ENCODE measurements at regions not wholly inside any gene's neighbourhood (a gene's known extent, or its start where the extent isn't known, plus 50 kb on each side); places are given as distances from the start of the nearest gene placed in this dataset.
A peak's percentile ranks its signal among the peaks of the same experiment; 100 is the strongest.

- no peak overlapping the region for H3K4me3 ChIP-seq (ENCODE audit: low read depth, low read length)
- no peak for DNase-seq (ENCODE audit: low read depth)
- TF ChIP-seq, protein P1, sequence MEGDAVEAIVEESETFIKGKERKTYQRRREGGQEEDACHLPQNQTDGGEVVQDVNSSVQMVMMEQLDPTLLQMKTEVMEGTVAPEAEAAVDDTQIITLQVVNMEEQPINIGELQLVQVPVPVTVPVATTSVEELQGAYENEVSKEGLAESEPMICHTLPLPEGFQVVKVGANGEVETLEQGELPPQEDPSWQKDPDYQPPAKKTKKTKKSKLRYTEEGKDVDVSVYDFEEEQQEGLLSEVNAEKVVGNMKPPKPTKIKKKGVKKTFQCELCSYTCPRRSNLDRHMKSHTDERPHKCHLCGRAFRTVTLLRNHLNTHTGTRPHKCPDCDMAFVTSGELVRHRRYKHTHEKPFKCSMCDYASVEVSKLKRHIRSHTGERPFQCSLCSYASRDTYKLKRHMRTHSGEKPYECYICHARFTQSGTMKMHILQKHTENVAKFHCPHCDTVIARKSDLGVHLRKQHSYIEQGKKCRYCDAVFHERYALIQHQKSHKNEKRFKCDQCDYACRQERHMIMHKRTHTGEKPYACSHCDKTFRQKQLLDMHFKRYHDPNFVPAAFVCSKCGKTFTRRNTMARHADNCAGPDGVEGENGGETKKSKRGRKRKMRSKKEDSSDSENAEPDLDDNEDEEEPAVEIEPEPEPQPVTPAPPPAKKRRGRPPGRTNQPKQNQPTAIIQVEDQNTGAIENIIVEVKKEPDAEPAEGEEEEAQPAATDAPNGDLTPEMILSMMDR (IDR thresholded peaks at IDR 0.05; ENCODE audit: insufficient read depth, low read depth, low read length), result no peak
These were observed 258.0 kb upstream of the ATP2B1 start for GRCh38 chr12:89966495-89967240.

GRCh38 chr12:89965993-89966392 lies 257.4 kb upstream of the ATP2B1 start:
- no peak overlapping the region for H3K4me3 ChIP-seq (ENCODE audit: low read depth, low read length)
- no peak for DNase-seq (ENCODE audit: low read depth)
- TF ChIP-seq, protein P1 (IDR thresholded peaks at IDR 0.05; ENCODE audit: insufficient read depth, low read depth, low read length), result no peak

DNA sequence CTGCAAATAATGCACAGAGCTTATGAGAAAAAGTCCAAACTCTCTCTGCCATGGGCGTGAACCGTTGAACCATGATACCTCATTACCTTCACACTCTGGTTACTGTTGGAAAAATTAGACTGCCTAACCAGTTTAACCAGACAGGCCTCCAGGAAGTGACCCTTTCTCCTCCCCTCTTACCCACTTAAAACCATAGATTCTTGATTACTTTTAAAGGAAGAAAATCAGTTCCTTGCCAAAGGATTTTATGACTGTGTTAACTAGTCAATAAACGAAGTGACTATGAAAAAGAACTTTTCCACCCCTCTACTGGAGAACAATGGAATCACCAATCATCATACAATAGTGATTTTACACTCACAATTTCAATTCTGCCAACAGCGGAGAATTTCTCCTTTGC lies 254.0 kb upstream of the ATP2B1 start:
- H3K4me3 ChIP-seq (ENCODE audit: low read depth, low read length), result no peak overlapping the region
- DNase-seq (ENCODE audit: low read depth), result no peak
- TF ChIP-seq, protein P1 (IDR thresholded peaks at IDR 0.05; ENCODE audit: insufficient read depth, low read depth, low read length), result peak; percentile 20

DNA sequence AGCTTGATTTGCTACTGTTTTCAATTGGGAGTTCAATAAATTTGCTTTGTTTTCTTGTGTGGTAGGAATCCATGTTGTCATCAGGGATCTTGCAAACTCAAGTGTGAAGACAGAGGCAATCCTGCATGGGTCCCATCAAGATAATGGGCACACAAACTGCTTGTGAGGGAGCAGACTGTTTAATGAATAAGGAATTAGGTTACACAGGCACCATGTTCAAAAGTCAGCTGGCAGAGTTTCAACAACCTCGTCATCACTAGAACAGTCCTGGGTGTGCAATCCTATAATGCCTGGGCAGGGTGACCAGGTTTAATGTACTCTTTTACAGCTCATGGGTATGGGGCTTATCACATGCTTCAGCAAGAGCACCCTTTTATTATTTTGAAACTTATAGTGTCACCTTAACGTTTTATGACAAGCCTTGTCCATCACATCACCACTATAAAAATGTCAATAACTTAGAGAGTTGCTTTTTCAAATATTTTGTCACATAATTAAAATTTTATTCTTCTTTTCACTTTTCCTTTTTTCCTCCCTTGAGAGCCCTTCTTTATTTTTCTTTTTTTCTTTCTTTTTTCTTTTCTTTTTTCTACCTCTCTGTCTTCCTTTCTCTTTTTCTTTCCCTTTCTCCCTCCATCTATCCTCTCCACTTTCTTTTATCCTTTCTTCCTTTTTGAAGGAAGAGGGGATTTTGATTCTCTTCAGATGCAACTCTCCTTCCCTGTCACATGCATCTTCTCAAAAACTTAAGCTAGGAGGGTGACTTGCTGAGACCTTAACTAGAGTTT lies 252.2 kb upstream of the ATP2B1 start:
- no peak overlapping the region for H3K4me3 ChIP-seq (ENCODE audit: low read depth, low read length)
- TF ChIP-seq, protein P1 (IDR thresholded peaks at IDR 0.05; ENCODE audit: insufficient read depth, low read depth, low read length), result no peak
- peak; percentile 23 for DNase-seq (ENCODE audit: low read depth)

DNA sequence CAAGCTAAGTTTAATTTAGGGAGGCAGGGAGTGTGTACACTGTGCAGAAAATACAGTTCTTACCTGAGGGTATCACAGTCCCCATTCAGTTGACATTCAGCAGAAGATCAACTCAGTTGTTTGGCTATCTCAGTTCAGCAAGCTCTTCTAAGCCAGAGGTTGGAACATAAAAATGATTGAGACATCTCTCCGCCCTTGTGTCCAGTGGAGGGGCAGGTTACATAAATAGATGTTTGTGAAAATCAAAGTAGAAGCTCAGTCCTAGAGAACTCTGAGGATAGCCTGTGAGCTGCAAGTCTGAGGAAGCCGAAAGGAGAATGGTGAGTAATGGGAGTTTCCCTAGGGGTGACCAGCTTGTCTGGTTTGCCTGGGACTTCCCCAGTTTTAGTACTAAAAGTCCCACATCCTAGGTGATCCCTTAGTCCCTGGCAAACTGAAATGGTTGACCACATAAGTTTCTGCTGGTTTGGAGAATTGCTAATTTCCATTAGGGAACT lies 251.4 kb upstream of the ATP2B1 start:
- TF ChIP-seq, protein P1 (IDR thresholded peaks at IDR 0.05; ENCODE audit: insufficient read depth, low read depth, low read length), result no peak
- DNase-seq (ENCODE audit: low read depth), result peak; percentile 73
- H3K4me3 ChIP-seq (ENCODE audit: low read depth, low read length), result no peak overlapping the region

DNA sequence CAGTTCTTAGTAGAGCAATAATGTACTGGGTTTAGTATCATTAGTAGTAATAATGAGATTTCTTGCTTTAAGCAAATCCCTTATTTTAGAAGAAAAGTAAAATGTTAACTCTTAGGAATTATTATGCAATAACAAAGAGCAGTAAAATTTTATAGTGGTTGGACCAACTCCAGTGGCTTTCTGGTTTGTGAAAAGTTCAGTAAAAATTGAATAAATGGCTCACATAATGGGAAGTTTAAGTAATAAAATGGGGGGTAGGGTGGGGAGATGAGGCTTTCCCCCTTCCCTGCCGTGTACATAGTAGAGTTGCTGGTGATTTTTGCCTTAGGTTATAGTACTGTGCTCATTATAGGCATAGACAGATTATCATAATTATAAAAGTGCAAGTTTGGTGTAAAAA lies 250.5 kb upstream of the ATP2B1 start:
- peak; percentile 81 for DNase-seq (ENCODE audit: low read depth)
- TF ChIP-seq, protein P1 (IDR thresholded peaks at IDR 0.05; ENCODE audit: insufficient read depth, low read depth, low read length), result no peak
- no peak overlapping the region for H3K4me3 ChIP-seq (ENCODE audit: low read depth, low read length)
